NCI-H146 (cell line): ENCODE measurements at regions not wholly inside any gene's neighbourhood (a gene's known extent, or its start where the extent isn't known, plus 50 kb on each side); places are given as distances from the start of the nearest gene placed in this dataset.
A peak's percentile ranks its signal among the peaks of the same experiment; 100 is the strongest.

Experiments used
- DNase-seq: peaks from one replicate; lab custom pipeline; 2025; lab: John Stamatoyannopoulos, UW

DNA sequence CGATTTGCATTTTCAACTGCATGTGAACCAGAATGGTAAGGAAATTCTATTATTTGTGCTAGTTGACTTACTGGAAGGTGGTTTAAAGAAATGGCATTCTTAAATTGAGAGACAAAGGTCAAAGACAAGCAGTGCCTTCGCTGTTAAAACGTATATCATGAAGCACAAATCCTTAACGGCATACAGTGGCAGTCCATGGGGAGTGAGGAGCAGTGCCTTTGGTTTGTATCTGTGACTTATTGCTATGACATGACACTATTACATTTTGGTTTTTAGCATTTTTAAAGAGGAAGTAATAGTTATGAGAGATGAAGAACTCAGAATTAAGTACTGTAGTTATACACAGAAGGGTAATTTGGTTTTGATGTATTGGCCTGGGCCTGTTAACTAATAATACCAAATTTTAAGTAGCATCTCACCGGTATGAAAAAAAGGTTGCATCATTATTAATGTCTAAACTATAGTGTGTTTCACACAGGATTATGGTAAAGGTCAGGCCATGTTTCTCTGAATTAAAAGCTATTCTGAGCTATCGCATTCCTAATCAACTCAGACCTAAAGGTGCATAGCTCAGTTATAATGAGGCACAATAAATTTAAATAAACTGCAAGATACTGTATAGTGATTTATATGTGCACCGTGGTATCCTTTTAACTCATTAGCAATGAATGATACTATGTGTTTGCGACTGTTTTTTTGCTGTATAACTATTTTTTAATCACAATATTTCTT, 339.8 kb upstream of the ARRDC3 start:
- DNase-seq, result no peak

- DNase-seq, result no peak
Measured at GRCh38 chr5:91712718-91713117, 329.6 kb upstream of the ARRDC3 start.

DNA sequence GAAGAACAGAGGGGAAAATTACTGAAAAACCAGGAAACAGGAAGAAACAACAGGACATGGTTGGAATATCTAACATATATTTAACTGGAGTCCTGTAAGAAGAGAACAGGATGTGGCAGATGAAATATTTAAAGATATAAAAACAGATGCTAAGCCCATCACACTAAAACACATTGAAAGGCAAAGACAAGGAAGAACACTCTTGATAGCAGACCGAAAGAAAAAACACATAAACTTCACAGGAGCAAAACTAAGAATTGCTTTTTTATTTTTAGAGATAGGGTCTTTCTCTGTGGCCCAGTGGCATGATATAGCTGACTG, 324.4 kb upstream of the ARRDC3 start:
- no peak for DNase-seq

- no peak for DNase-seq
Measured at GRCh38 chr5:91706785-91707520, 323.8 kb upstream of the ARRDC3 start.

DNA sequence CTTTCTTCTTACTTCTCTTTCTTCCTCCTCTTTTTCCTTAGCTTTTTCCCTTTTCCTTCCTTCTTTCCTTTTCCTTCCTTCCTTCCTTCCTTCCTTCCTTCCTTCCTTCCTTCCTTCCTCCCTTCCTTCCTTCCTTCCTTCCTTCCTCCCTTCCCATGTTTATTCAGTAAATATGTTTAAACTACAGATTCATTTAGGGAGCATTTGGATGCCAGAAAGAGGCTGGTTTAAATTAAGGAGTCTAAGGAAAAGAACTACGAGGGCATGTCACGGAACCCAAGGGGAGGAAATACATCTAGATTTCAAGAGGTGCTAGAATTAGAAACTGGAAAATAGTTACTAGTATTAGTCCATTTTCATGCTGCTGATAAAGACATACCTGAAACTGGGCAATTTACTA, 320.0 kb upstream of the ARRDC3 start:
- no peak for DNase-seq

GRCh38 chr5:91699429-91699828, 316.3 kb upstream of the ARRDC3 start:
- no peak for DNase-seq

GRCh38 chr5:91691592-91691991, 308.5 kb upstream of the ARRDC3 start:
- no peak for DNase-seq

- no peak for DNase-seq
Measured at GRCh38 chr5:91690921-91691320, 307.8 kb upstream of the ARRDC3 start.

DNA sequence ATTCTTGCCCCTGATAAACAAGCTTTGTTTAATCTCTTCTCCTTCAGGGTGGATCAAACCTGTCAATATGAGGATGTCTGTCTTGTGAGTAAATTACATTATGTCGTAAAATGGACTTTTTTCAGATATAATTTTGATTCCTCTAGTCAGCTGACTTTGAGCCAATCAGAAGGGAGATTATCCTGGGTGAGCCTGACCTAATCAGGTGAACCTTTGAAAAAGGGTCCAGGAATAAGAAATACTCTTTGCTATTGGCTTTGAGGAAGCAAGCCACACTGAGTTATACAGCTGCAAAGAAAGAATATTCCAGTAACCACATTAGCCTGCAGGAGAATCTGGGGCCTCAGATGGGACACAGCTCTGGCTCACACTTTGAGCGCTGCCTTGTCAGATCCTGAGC, 304.3 kb upstream of the ARRDC3 start:
- DNase-seq, result no peak

DNA sequence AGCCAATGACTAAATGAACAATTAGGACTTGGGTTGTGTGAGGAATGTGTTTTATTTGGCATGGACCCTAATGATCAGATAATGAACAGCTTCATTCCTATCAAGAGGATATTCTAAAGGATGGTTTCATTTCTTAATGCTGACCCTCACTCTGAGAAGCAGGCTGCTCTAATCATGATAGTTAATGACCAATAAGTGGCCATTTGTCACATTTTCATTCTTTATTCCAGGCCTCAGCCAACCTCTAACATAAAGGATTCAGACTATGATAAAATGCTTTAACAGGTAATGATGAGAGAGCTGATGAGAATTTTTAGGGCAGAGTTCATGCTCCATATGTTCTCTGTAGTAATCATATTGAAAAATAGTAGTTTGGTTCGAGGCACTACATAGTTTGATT, 301.5 kb upstream of the ARRDC3 start:
- no peak for DNase-seq

GRCh38 chr5:91670563-91670962, 287.4 kb upstream of the ARRDC3 start:
- peak; percentile 13 for DNase-seq

GRCh38 chr5:91670122-91670521, 287.0 kb upstream of the ARRDC3 start:
- DNase-seq, result peak; percentile 6

- DNase-seq, result no peak
Measured at GRCh38 chr5:91668261-91668660, 285.1 kb upstream of the ARRDC3 start.

- no peak for DNase-seq
Measured at GRCh38 chr5:91652678-91653077, 269.6 kb upstream of the ARRDC3 start.

GRCh38 chr5:91651704-91652103, 268.6 kb upstream of the ARRDC3 start:
- DNase-seq, result no peak

- no peak for DNase-seq
Measured at GRCh38 chr5:91645347-91645746, 262.2 kb upstream of the ARRDC3 start.

DNA sequence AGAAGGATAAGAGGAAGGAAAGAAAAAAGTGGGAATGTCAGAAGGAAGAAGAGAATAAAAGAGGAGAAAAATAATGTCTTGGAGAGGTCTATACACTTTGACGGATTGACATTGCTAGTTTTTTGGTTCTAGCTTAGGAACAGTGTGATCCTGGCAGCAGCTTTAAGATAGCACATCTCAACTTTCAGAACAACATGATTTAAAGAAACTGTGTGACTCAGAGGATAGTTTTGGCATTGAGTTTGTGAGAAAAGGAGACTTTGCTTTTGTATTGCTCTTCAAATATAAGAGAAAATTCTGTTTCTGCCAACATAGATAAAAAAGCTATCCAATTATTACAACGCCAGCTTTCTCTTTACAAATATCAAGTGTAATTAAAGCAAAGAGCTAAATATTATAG, 260.7 kb upstream of the ARRDC3 start:
- DNase-seq, result no peak

- no peak for DNase-seq
Measured at GRCh38 chr5:91642581-91642980, 259.5 kb upstream of the ARRDC3 start.

GRCh38 chr5:91641730-91642350, 258.7 kb upstream of the ARRDC3 start:
- DNase-seq, result peak; percentile 34

DNA sequence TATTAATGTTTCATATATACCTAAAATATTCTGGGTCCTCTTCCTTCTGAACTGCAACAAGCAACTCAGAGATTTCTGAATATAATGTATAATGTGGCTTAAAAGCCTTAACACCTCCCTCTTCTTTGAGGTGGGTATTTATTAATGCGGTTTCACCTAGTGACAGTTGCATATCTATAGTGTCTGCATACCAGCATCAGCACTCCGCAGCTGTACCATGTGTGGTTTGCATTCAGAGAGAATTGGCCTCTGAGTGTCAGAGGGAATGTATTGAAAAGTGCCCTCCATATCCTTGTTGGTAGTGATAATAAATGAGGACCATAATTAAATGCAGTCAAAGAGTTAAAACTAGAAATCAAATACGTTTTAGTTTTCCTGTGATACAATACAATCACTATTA, 256.6 kb upstream of the ARRDC3 start:
- DNase-seq, result no peak

DNA sequence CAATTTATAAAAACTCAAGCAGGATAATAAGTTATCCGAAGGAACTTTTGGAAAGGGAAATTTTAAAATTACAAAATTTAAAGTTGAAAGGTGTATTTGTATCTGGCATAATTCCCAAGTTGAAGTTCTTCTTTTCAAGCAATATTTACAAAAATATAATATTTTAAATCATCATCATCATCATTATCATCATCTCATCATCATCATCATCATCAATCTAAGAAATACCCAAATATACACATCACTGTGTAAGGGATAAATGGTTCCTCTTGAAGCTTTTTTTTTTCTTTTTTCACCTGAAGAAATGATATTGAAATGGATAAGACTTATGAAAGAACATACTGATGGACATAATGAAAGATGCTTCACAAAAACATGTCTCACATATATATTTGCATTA, 254.9 kb upstream of the ARRDC3 start:
- DNase-seq, result no peak

- DNase-seq, result no peak
Measured at GRCh38 chr5:91635950-91636734, 253.0 kb upstream of the ARRDC3 start.

DNA sequence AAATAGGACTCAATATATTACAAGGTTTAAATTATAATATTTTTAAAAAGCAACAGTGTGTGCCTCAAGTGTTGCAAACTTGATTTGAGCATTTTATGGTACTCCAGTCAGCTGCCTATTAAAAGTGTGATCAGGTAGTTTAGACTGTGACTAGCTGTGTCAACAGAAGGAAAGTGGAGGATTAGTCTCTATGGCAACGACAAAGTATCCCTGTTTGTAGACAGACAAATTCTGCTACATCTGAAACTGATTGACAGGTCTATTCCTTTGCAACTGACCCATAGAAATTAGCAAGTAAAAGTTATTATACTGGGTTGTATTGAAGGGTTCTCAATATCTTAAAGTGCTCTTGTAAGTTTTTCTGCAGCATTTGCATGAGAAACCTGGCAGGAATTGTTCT, 249.8 kb upstream of the ARRDC3 start:
- peak; percentile 28 for DNase-seq
